Activated T-cell treated with anti-CD3 and anti-CD28 coated beads for 4 hours (primary cell): ENCODE measurements at regions not wholly inside any gene's neighbourhood (a gene's known extent, or its start where the extent isn't known, plus 50 kb on each side); places are given as distances from the start of the nearest gene placed in this dataset.

Experiments used
- DNase-seq: peaks from one replicate; pipeline ENCODE4 v3.0.0-alpha.2; 2020

- DNase-seq = no peak
Observed at GRCh38 chr16:86042996-86043725, 144.2 kb downstream of the IRF8 start.

DNA sequence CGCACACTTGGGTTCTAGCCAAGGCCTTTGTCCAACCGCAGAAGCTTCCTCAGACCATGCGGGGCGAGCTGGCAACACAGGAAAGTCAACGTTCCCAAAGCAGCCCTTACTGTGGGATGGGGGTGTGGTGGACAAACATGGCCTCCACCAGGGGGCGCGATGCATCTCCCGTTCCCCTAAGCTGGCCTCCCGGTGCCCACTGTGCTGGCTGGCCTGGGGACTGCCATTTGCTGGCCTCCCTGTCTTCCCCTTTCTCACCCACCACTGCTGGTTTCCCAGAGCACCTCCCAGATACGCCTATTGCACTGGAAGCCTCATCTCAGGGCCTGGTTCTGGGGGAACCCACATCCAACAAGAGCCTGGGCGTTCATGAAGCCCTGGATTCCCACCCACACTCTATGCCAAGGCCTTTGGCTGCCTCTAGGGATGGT is 145.3 kb downstream of the IRF8 start:
- no peak for DNase-seq

DNA sequence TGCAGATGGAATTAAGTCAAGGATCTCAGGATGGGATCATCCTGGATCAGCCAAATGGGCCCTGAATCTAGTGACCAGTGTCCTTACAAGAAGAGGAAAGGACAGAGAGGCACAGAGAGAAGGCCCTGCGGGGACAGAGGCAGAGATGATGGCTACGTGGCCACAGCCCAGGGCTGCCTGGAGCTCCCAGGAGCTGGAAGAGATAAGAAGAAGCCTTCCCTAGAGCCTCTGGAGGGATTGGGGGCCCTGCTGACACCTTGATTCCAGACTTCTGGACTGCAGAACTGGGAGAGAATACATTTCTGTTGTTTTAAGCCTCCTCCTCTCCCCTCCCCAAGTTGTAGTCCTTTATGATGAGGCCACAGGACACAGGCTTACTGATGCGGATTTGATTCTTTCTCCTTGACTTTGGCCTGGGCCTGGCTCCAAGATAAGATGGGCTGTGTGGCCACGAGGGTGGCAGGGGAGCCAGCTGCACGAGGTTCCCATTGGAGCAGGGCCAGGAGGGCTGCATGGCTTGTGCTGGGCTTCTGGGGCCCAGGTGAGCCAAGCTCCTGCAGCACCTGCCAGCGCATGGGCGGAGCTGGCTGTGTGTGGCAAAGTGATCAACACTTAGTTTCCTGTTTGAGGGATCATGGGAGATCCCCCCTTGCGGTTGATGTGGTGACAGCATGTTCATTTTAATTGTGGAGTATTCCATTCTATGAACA is 146.1 kb downstream of the IRF8 start:
- peak; percentile 25 for DNase-seq

- no peak for DNase-seq
Observed at GRCh38 chr16:86045591-86045971, 146.6 kb downstream of the IRF8 start.

DNA sequence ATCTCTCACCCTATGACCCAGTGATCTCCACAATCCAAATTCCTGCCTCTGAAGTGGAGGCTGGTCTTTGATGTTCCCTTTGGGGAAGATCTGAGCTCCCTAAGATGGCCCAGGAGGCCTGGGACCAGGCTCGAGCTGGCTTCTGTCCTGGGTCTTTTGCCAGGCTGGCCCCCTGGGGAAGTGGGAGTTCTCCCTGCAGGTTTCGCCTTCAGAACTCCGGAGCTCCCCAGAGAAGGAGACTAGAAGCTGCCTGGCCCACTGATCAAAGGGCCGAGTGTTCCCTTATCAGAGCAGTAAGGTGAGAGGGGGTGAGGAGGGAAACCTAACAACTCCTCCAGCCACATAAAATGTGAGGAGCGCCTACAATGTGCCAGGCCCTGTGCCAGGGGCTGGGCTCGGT is 147.1 kb downstream of the IRF8 start:
- DNase-seq = no peak

DNA sequence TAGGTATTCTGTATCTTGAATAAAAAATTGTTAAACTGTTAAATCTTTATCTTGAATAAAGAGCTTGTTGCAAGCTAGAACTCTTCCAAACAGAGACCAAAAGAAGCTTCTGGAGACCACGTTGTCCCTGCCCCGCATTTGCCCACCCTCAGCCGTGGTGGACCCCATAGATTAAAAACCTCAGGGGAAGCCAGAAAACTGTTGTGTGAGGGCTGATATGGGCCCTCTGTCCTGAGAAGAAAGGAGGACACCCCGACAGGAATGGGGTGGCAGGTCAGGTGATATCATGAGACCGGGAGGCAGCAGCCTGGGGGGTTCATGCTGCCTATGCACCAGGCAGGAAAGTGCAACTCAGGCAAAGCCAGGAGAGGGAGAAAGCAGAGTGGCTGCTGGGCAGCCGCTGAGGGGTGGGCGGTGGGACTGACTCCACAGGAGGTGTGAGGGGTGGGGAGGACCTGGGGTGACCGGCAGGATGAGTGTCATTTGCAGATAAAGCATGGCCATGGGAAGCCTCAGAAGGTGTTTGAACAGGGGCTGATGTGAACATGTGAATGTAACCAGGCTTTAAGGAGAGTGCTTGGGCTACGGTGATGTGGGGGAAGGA is 147.8 kb downstream of the IRF8 start:
- no peak for DNase-seq

DNA sequence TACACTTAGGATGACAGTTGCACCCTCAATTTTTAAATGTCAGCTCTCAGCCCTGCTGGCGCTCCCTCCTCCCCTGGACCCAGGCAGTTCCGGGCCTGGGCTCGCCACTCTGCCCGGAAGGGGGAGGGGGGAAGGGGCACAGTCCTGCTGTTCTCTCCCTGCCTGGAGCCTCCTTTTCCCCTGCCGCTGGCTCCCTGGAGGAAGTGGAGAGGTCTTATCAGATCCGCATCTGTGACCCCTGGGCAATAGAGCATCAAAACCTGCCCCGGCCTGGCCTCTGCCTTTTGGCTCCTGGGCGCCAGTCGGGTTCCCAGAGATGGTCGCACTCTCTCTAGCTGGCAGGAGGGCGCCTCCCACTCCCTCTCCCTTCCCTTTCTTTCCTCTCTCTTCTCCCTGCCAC is 149.3 kb downstream of the IRF8 start:
- no peak for DNase-seq

GRCh38 chr16:86048882-86049585 is 150.1 kb downstream of the IRF8 start:
- no peak for DNase-seq

GRCh38 chr16:86049641-86050040 is 150.7 kb downstream of the IRF8 start:
- no peak for DNase-seq

GRCh38 chr16:86050111-86050510 is 151.1 kb downstream of the IRF8 start:
- DNase-seq = no peak

GRCh38 chr16:86050591-86051367 is 151.8 kb downstream of the IRF8 start:
- DNase-seq = no peak

GRCh38 chr16:86051368-86052114 is 152.6 kb downstream of the IRF8 start:
- no peak for DNase-seq

DNA sequence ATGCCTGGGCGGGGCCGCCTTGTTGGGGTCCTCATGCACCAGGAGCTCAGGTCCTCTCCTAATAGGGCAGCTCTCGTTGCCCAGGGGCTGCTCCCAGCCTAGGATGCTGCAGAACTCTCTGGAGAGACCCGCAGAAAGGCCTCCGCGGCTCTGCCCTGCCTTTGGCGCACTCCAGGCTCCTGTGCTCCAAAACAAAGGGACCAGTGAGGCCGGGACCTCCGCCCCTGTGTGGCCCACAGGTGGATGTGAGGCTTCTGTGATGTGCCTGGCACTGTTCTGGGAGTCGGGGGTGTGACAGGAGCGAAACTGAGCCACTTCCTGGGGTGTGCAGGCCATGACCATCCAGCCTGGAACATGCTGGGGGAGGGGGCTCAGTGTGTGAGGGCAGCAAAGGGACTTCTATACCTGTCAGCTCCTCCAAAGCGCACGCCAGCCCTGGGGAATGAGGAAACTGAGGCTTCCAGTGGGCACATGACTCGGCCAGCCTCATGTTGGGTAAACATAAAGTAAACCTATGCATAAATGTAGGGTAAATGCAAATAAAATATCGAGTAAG is 153.2 kb downstream of the IRF8 start:
- no peak for DNase-seq

DNA sequence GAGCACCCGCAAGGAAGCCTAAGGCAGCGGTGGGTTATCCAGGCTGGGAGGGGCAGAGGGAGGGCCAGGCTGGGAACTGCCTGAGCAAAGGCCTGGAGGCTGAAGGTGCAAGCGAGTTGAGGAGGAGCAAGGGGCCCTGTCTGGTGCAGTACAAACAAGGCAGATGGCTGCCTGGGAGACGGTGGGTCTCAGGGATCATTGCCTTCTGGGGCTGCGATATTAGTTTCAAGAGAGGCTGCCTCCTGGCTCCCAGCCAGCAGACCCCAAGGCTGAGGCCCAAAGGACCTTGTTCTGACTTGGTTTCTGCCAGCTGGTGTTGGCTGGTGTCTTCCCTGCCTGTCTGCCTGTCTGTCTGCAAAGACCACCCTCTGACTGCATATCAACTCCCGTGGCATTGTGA is 154.0 kb downstream of the IRF8 start:
- DNase-seq = no peak

DNA sequence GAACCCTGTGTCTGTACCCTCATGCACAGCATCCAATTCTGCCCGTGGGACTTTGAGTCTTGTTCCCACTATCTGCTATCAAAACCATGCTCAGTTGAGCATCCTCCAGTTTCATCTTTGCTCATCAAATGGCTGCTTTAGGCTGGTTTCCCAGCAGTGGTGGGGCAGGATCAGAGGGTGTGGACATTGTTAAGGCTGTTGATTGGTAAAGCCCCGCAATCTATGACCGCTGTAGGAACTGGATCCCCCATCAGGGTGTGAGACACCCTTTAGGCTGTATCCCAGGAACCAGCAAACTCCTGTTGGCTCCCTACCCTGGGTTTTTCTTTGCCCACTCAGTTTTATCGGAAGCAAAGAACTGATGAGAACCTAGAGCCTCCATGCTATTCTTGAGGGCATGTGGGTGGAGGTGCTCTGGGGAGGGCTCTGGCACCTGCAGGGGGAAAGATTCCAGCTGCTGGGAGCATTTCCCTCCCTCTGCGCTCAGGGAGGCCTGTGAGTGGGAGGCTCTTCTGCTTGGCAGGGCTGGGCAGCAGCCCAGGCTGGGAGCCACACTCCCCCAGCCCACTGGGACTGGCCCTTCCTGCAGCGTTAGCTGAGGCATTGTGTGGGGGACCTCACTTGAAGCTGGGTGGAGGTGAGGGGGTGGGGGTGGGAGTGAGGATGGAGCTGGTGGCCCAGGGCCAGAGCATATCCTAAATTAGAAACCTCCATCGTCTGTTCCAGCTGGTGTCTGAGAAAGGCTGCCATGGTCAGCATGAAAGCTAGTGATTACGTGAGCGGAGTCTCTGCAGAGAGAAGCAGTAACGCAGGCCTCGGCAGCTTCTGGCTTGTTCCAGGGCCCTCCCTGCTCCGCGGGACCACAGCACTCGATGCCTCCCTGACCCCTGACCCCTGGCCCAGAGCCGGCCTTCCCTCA is 160.6 kb downstream of the IRF8 start:
- no peak for DNase-seq

DNA sequence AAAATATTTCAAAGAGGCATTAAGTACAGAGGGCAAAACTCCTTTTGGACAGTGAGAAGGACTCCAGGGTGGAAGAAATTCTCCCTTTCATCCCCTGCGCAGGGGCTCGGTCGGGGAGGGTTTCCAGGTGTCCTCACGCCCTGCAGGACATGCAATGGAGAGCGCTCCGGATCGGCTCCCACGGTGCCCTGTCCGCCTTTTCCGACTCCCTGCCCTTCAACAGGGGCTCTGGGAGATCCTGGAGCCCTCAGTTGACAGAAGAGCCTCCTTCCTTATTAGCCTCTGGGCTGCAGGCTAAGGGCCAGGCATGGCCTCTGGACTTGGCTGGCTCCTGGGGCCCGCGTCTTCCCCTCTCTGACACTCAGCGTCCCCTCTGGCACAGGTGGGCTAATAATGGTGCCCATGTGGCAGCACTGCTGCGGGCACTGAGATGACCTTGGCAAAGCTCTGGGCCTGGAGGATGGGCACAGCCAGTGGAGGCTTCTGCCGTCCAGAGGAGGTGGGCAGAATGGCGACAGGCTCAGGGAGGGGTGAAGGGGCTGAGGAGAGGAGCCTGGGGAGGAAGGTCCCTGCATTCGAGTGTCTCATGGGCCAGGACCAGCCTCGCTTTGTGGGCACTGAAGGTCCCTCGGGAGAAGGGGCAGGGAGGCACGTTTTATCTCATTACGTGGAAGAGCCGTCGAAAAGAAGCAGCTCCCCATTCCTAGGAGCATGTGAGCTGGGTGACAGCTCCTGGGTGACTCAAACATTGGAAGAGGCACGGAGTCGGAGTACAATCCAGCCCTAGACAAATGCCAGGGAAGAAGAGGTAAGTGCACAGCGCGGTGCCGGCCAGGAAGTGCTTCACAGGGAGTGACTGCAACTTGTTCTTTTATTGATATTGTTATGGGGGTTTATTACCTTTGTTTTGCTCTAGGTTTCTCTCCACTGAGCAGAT is 161.7 kb downstream of the IRF8 start:
- no peak for DNase-seq

DNA sequence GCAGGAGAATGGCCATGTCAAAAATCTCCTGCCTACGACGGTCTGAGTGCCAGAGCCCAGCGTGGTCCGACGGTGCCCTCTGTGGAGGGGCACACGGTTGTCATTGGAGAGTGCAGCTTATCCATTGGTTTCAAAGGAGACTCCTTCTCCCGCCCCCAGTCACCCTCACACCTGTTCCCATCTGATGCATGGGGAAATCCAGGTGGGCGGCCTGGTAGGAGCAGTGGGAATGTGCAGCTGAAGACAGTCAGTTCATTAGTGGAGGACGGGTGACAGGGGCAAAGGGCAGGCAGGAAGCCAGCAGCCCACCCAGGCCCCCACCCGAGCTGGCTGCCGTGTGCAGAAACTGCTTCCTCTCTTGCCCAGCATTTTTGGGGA is 162.3 kb downstream of the IRF8 start:
- no peak for DNase-seq

DNA sequence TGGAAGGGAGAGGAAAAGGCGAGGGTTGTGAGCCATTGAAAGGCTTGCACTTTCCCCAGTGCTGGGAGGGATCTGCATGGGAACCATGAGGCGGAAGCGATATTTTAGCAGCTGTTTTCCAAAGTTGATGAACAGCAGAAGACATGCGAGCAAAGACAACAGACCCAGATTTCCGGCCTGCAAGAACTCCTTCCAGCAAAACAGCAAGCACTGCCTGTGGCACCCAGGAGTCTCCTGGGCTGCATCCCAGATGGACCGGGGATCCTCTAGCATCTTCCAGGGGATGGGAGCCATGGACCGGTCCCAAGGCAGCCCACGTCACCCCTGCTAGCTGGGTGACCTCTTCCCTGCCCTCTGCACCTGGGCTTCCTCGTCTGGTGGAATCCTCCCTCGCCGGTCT is 162.8 kb downstream of the IRF8 start:
- no peak for DNase-seq

- no peak for DNase-seq
Observed at GRCh38 chr16:86062271-86062965, 163.5 kb downstream of the IRF8 start.
